GM23248 (cell line): ENCODE measurements at regions not wholly inside any gene's neighbourhood (a gene's known extent, or its start where the extent isn't known, plus 50 kb on each side); places are given as distances from the start of the nearest gene placed in this dataset.

Experiments
- DNase-seq: peaks from one replicate; pipeline ENCODE4 v3.0.0-alpha.2; 2015
- H2AFZ ChIP-seq: fragments of 200-600 bp; sonication (generic); 2 replicates; pipeline ENCODE4 v1.6.1; 2016; ENCODE audit warnings: antibody characterized with exemption
- H3F3A ChIP-seq: fragments of 200-600 bp; sonication (generic); 2 replicates; pipeline ENCODE4 v1.6.1; 2016; ENCODE audit warnings: mild to moderate bottlenecking, antibody characterized with exemption, mixed run types; ENCODE audit not compliant: insufficient read depth
- H3K27ac ChIP-seq: fragments of 200-600 bp; sonication (generic); 2 replicates; pipeline ENCODE4 v1.5.1; 2016; ENCODE audit warnings: mild to moderate bottlenecking
- H3K27me3 ChIP-seq: fragments of 200-600 bp; sonication (generic); replicated peaks from 2 replicates; pipeline ENCODE4 v1.6.1; 2016; ENCODE audit warnings: mild to moderate bottlenecking; ENCODE audit not compliant: insufficient read depth
- H3K36me3 ChIP-seq: fragments of 200-600 bp; sonication (generic); 2 replicates; pipeline ENCODE4 v1.6.1; 2016; ENCODE audit warnings: low read depth, mild to moderate bottlenecking
- H3K4me1 ChIP-seq: fragments of 200-600 bp; sonication (generic); 2 replicates; pipeline ENCODE4 v1.6.1; 2016; ENCODE audit warnings: mild to moderate bottlenecking; ENCODE audit not compliant: insufficient read depth
- H3K4me2 ChIP-seq: fragments of 200-600 bp; sonication (generic); one replicate; pipeline ENCODE4 v1.6.1; 2016; ENCODE audit warnings: mild to moderate bottlenecking; ENCODE audit not compliant: unreplicated experiment
- H3K4me3 ChIP-seq: fragments of 200-600 bp; sonication (generic); 2 replicates; pipeline ENCODE4 v1.5.1; 2016; ENCODE audit warnings: mild to moderate bottlenecking
- H3K79me2 ChIP-seq: fragments of 200-600 bp; sonication (generic); 2 replicates; pipeline ENCODE4 v1.6.1; 2016; ENCODE audit warnings: mild to moderate bottlenecking; ENCODE audit not compliant: insufficient read depth
- H3K9ac ChIP-seq: fragments of 200-600 bp; sonication (generic); 2 replicates; pipeline ENCODE4 v1.6.1; 2016; ENCODE audit warnings: mild to moderate bottlenecking
- H3K9me2 ChIP-seq: fragments of 200-600 bp; sonication (generic); 2 replicates; pipeline ENCODE4 v1.6.1; 2016; ENCODE audit warnings: mixed run types, mild to moderate bottlenecking, moderate library complexity; ENCODE audit not compliant: insufficient read depth
- H3K9me3 ChIP-seq: fragments of 200-600 bp; sonication (generic); one replicate; pipeline ENCODE4 v1.6.1; 2017; ENCODE audit warnings: low read depth
- H4K20me1 ChIP-seq: fragments of 200-600 bp; sonication (generic); 2 replicates; pipeline ENCODE4 v1.6.0; 2016; ENCODE audit not compliant: insufficient read depth
- EZH2 ChIP-seq: fragments of 200-600 bp; sonication (generic); IDR thresholded peaks from 2 replicates; pipeline ENCODE4 v1.6.1; 2018; ENCODE audit warnings: antibody characterized with exemption, mild to moderate bottlenecking; ENCODE audit not compliant: insufficient read depth, poor library complexity, severe bottlenecking
- EZH2phosphoT487 ChIP-seq: fragments of 200-600 bp; sonication (generic); IDR thresholded peaks from 2 replicates; pipeline ENCODE4 v1.6.1; 2018; ENCODE audit warnings: antibody characterized with exemption, moderate library complexity, mild to moderate bottlenecking, low read depth; ENCODE audit not compliant: insufficient read depth
- WGBS, 2 experiments: methylation state at CpG; one replicate each; pipeline ENCODE4 v1.1.6; 2015 to 2017; ENCODE audit warnings: low lambda C conversion rate in 2 of 2, low coverage in 1 of 2; ENCODE audit errors: missing lambda C conversion rate in 2 of 2; 5-methylcytosine and 5-hydroxymethylcytosine counted together
- in situ Hi-C: fragments of 300-500 bp; cut with MboI; formaldehyde crosslinking; loops from 2 replicates; pipeline ENCODE4 v1.15.0; 2020

- H3K27me3 ChIP-seq, result 0 out of 2 replicates have a peak, but pooled peaks cover 2% of the 10 kb centered on the region
- peak; percentile 48 for DNase-seq
- no peak overlapping the region for H3K4me3 ChIP-seq
- TF ChIP-seq EZH2, result no peak
- TF ChIP-seq EZH2phosphoT487, result no peak
- H3K4me1 ChIP-seq, result no peaks in the 10 kb centered on the region
- no peak overlapping the region for H3K4me2 ChIP-seq
- no peaks in the 10 kb centered on the region for H3K9me2 ChIP-seq
- H3K27ac ChIP-seq, result no peak overlapping the region
- no peak overlapping the region for H2AFZ ChIP-seq
- H3K9me3 ChIP-seq, result no peaks in the 10 kb centered on the region
- WGBS, 2 experiments, result 76 to 84% methylated on average over 4 of the region's 4 CpGs
- no peaks in the 10 kb centered on the region for H3K79me2 ChIP-seq
- H3K9ac ChIP-seq, result no peak overlapping the region
- in situ Hi-C loops, result no loop called here
- no peaks in the 10 kb centered on the region for H3K36me3 ChIP-seq
- H4K20me1 ChIP-seq, result no peaks in the 10 kb centered on the region
- no peaks in the 10 kb centered on the region for H3F3A ChIP-seq
Measured at GRCh38 chr11:112453601-112454577, 193.2 kb upstream of the PLET1 start.

DNA sequence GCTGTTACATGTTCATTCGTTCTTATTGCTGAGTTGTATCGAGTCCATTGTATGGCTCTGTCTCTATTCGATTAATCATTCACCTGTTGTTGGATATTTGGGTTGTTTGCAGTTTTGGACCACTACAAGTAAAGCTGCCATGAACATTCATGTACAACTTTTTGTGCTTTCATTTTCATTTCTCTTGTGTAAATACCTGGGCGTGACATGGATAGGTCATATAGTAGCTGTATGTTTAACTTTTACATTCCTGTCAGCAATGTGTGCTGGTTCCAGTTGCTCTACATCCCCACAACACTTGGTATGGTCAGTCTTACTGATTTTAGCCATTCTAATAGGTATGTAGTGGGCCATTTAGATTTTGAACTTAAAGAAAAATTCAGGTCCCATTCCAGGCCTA lies 194.2 kb upstream of the PLET1 start:
- in situ Hi-C loops, result no loop called here

GRCh38 chr11:112455791-112456190 lies 195.1 kb upstream of the PLET1 start:
- in situ Hi-C loops, result no loop called here
- no peak for DNase-seq
- WGBS, 2 experiments, result 53 to 69% methylated on average over 1 of the region's 1 CpG

More for the DNA sequence above, 194.2 kb upstream of the PLET1 start:
- no peak overlapping the region for H3K4me3 ChIP-seq
- H2AFZ ChIP-seq, result no peak overlapping the region
- DNase-seq, result no peak
- 85 to 88% methylated on average over 4 of the region's 4 CpGs for WGBS, 2 experiments
- no peaks in the 10 kb centered on the region for H3K27me3 ChIP-seq
- no peak overlapping the region for H3K4me2 ChIP-seq
- H3K27ac ChIP-seq, result no peak overlapping the region
- H3K79me2 ChIP-seq, result no peaks in the 10 kb centered on the region
- no peaks in the 10 kb centered on the region for H3K9me3 ChIP-seq
- H3K9me2 ChIP-seq, result no peaks in the 10 kb centered on the region
- H3K36me3 ChIP-seq, result no peaks in the 10 kb centered on the region
- H3K9ac ChIP-seq, result no peak overlapping the region
- H3F3A ChIP-seq, result no peaks in the 10 kb centered on the region
- H3K4me1 ChIP-seq, result 0 out of 2 replicates have a peak, but pooled peaks cover 3% of the 10 kb centered on the region
- H4K20me1 ChIP-seq, result no peaks in the 10 kb centered on the region
- TF ChIP-seq EZH2phosphoT487 (no peak), EZH2 (no peak)

GRCh38 chr11:112457532-112457931 lies 196.9 kb upstream of the PLET1 start:
- WGBS, 2 experiments, result 98 to 99% methylated on average over 2 of the region's 2 CpGs
- in situ Hi-C loops, result no loop called here

More at GRCh38 chr11:112455791-112456190, 195.1 kb upstream of the PLET1 start:
- H3K4me1 ChIP-seq, result 0 out of 2 replicates have a peak, but pooled peaks cover 3% of the 10 kb centered on the region
- H2AFZ ChIP-seq, result no peak overlapping the region
- H3K79me2 ChIP-seq, result no peaks in the 10 kb centered on the region
- TF ChIP-seq EZH2 (no peak), EZH2phosphoT487 (no peak)
- H3K9ac ChIP-seq, result no peak overlapping the region
- H4K20me1 ChIP-seq, result no peaks in the 10 kb centered on the region
- no peak overlapping the region for H3K4me2 ChIP-seq
- H3K27me3 ChIP-seq, result no peaks in the 10 kb centered on the region
- no peaks in the 10 kb centered on the region for H3K36me3 ChIP-seq
- no peak overlapping the region for H3K4me3 ChIP-seq
- no peaks in the 10 kb centered on the region for H3K9me2 ChIP-seq
- no peaks in the 10 kb centered on the region for H3K9me3 ChIP-seq
- H3K27ac ChIP-seq, result no peak overlapping the region
- no peaks in the 10 kb centered on the region for H3F3A ChIP-seq

More at GRCh38 chr11:112457532-112457931, 196.9 kb upstream of the PLET1 start:
- Histone ChIP-seq H3K9me2 (no peaks in the 10 kb centered on the region), H2AFZ (no peak overlapping the region; the same call in 1 of the 2 replicates), H3K4me3 (no peak overlapping the region), H3K9ac (no peak overlapping the region), H3K27me3 (no peaks in the 10 kb centered on the region), H3K36me3 (no peaks in the 10 kb centered on the region), H3K79me2 (no peaks in the 10 kb centered on the region), H3K4me1 (0 out of 2 replicates have a peak, but pooled peaks cover 3% of the 10 kb centered on the region), H3K4me2 (no peak overlapping the region), H3K27ac (no peak overlapping the region), H3K9me3 (no peaks in the 10 kb centered on the region), H3F3A (no peaks in the 10 kb centered on the region), H4K20me1 (no peaks in the 10 kb centered on the region)
- no peak for TF ChIP-seq EZH2
- no peak for TF ChIP-seq EZH2phosphoT487
- DNase-seq, result no peak
